Upper lobe of left lung (tissue), 4 donors: ENCODE measurements at regions not wholly inside any gene's neighbourhood (a gene's known extent, or its start where the extent isn't known, plus 50 kb on each side); places are given as distances from the start of the nearest gene placed in this dataset.

ENCODE experiments used
- POLR2A ChIP-seq, 4 donors: fragments of 450-650 bp; IDR thresholded peaks; one replicate each; pipeline ENCODE4 v1.5.1; 2016 to 2017; ENCODE audit warnings: antibody characterized with exemption in 4 of 4, mild to moderate bottlenecking in 2 of 4
- POLR2AphosphoS5 ChIP-seq, 2 donors: sonication (generic); formaldehyde crosslinking; IDR thresholded peaks; one replicate each; pipeline ENCODE4 v1.5.1; 2017; ENCODE audit warnings: antibody characterized with exemption in 2 of 2
- TF ChIP-seq, protein P1 (sequence below), 6 experiments: fragments of 450-650 bp in 4 of 6; fragments of 200-600 bp in 2 of 6; sonication (generic) in 2 of 6; IDR thresholded peaks; one replicate each; pipeline ENCODE4 v1.5.1; 2016 to 2019; ENCODE audit warnings: antibody characterized with exemption in 6 of 6

DNA sequence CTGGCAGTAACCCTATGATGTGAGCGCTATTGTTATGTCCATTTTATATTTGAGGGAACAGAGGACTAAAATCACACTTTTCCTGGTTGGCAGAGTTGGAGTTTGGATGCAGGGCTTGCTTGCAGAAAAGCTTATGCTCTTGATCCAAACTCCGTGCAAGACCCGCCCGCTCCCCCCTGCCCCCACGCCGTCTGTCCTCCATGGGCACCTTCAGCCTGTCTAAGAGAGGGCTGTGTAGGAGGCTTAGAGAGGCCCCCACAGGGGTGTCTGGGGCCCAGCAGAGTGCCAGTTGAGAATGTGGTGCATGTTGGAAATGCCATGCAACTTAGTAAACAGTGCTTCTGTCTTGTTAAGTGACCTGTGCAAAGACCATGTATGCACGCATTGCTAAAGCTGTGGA is 170.5 kb upstream of the NPY start:
- TF ChIP-seq, protein P1, sequence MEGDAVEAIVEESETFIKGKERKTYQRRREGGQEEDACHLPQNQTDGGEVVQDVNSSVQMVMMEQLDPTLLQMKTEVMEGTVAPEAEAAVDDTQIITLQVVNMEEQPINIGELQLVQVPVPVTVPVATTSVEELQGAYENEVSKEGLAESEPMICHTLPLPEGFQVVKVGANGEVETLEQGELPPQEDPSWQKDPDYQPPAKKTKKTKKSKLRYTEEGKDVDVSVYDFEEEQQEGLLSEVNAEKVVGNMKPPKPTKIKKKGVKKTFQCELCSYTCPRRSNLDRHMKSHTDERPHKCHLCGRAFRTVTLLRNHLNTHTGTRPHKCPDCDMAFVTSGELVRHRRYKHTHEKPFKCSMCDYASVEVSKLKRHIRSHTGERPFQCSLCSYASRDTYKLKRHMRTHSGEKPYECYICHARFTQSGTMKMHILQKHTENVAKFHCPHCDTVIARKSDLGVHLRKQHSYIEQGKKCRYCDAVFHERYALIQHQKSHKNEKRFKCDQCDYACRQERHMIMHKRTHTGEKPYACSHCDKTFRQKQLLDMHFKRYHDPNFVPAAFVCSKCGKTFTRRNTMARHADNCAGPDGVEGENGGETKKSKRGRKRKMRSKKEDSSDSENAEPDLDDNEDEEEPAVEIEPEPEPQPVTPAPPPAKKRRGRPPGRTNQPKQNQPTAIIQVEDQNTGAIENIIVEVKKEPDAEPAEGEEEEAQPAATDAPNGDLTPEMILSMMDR (IDR thresholded peaks at IDR 0.05): no peak
- TF ChIP-seq POLR2A (IDR thresholded peaks at IDR 0.05): no peak
- no peak for TF ChIP-seq POLR2AphosphoS5 (IDR thresholded peaks at IDR 0.05)
